ENCODE measurements at regions not wholly inside any gene's neighbourhood (a gene's known extent, or its start where the extent isn't known, plus 50 kb on each side); places are given as distances from the start of the nearest gene placed in this dataset.

DNA sequence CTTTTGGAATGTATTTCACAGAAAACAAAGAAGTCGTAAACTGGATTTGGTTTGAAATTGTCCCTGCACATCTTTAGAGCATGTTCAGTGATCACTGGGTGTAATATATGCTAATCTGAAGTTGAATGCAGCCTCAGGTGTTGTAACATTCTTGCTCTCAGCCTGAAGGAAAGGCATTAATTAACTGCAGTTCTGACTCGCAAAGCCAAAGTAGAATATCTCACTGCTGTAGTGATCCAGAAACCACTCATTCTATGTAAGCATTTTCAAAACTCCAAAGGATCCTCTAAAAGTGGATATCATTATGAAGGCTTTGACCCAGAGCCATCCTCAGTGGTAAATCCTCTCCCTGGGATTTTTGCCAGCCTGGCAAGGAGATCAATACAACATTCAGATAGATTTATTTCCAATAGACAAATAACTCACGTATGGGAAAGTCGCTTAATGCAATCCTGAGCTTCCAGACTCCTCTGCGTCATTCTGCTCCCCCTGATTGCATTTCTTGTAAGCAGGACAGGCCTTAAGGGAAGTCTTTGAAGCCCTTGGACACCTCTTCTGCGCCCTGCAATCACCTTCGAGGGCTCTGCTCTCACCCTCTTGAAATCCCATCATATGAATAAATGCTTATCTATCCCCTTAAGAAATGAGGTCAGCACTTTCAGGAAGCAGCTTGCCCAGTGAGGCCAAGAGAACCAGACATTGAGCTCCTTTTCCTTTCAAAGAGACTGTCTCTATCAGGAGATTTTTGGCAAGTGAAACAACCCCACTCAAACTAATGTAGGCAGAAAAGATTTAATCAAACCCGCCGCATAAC is 301.7 kb upstream of the NBEA start:
- TF ChIP-seq, protein P1, sequence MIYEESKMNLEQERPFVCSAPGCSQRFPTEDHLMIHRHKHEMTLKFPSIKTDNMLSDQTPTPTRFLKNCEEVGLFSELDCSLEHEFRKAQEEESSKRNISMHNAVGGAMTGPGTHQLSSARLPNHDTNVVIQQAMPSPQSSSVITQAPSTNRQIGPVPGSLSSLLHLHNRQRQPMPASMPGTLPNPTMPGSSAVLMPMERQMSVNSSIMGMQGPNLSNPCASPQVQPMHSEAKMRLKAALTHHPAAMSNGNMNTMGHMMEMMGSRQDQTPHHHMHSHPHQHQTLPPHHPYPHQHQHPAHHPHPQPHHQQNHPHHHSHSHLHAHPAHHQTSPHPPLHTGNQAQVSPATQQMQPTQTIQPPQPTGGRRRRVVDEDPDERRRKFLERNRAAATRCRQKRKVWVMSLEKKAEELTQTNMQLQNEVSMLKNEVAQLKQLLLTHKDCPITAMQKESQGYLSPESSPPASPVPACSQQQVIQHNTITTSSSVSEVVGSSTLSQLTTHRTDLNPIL (CRISPR knock-in tag; IDR thresholded peaks at IDR 0.05; ENCODE audit: low read depth): no peak
- TF ChIP-seq GLIS3 (CRISPR knock-in tag; IDR thresholded peaks at IDR 0.05) (no peak), TOX (CRISPR knock-in tag; IDR thresholded peaks at IDR 0.05; ENCODE audit: borderline replicate concordance) (no peak), ESRRG (CRISPR knock-in tag; IDR thresholded peaks at IDR 0.05) (no peak), ARNTL (CRISPR knock-in tag; IDR thresholded peaks at IDR 0.05; ENCODE audit: borderline replicate concordance, low read depth) (no peak)
- no peak for ATAC-seq

DNA sequence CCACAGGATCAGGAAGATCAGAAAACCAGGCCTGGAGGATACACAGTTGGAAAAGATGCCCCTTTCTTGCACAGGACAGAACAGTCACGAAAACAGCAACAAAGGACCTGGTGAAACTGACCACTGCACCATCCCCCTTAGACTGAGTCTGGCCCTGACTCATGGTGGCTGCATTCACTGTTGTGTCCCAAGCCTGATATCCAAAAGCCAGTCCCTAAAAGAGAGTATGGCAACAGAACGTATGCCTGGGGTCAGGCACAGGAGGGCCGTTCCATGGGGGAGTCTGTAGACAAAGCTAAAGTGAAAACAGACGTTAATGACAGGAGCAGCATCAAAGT is 301.1 kb upstream of the NBEA start:
- no peak for TF ChIP-seq RARB (CRISPR knock-in tag; IDR thresholded peaks at IDR 0.05)
- no peak for TF ChIP-seq ZNF565 (CRISPR knock-in tag; conservative IDR thresholded peaks at IDR 0.05; ENCODE audit: low read depth)
- TF ChIP-seq SNAI2 (CRISPR knock-in tag; IDR thresholded peaks at IDR 0.05): no peak
- TF ChIP-seq ZFP30 (CRISPR knock-in tag; IDR thresholded peaks at IDR 0.05): no peak
- TF ChIP-seq TOX (CRISPR knock-in tag; IDR thresholded peaks at IDR 0.05; ENCODE audit: borderline replicate concordance): no peak
- TF ChIP-seq, protein P2, sequence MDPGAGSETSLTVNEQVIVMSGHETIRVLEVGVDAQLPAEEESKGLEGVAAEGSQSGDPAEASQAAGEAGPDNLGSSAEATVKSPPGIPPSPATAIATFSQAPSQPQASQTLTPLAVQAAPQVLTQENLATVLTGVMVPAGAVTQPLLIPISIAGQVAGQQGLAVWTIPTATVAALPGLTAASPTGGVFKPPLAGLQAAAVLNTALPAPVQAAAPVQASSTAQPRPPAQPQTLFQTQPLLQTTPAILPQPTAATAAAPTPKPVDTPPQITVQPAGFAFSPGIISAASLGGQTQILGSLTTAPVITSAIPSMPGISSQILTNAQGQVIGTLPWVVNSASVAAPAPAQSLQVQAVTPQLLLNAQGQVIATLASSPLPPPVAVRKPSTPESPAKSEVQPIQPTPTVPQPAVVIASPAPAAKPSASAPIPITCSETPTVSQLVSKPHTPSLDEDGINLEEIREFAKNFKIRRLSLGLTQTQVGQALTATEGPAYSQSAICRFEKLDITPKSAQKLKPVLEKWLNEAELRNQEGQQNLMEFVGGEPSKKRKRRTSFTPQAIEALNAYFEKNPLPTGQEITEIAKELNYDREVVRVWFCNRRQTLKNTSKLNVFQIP (CRISPR knock-in tag; IDR thresholded peaks at IDR 0.05; ENCODE audit: borderline replicate concordance, low read depth): no peak
- TF ChIP-seq ZNF70 (CRISPR knock-in tag; IDR thresholded peaks at IDR 0.05): no peak
- no peak for TF ChIP-seq BACH2 (CRISPR knock-in tag; IDR thresholded peaks at IDR 0.05; ENCODE audit: borderline replicate concordance)
- no peak for TF ChIP-seq OSR1 (CRISPR knock-in tag; IDR thresholded peaks at IDR 0.05)
- no peak for TF ChIP-seq GLIS3 (CRISPR knock-in tag; IDR thresholded peaks at IDR 0.05)
- TF ChIP-seq PPARA (CRISPR knock-in tag; IDR thresholded peaks at IDR 0.05; ENCODE audit: borderline replicate concordance): no peak
- no peak for TF ChIP-seq ZNF8 (CRISPR knock-in tag; IDR thresholded peaks at IDR 0.05)
- no peak for TF ChIP-seq ZC3H10 (CRISPR knock-in tag; IDR thresholded peaks at IDR 0.05)
- TF ChIP-seq, protein P3, sequence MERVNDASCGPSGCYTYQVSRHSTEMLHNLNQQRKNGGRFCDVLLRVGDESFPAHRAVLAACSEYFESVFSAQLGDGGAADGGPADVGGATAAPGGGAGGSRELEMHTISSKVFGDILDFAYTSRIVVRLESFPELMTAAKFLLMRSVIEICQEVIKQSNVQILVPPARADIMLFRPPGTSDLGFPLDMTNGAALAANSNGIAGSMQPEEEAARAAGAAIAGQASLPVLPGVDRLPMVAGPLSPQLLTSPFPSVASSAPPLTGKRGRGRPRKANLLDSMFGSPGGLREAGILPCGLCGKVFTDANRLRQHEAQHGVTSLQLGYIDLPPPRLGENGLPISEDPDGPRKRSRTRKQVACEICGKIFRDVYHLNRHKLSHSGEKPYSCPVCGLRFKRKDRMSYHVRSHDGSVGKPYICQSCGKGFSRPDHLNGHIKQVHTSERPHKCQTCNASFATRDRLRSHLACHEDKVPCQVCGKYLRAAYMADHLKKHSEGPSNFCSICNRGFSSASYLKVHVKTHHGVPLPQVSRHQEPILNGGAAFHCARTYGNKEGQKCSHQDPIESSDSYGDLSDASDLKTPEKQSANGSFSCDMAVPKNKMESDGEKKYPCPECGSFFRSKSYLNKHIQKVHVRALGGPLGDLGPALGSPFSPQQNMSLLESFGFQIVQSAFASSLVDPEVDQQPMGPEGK (CRISPR knock-in tag; IDR thresholded peaks at IDR 0.05; ENCODE audit: borderline replicate concordance): no peak
- no peak for TF ChIP-seq ISL1 (CRISPR knock-in tag; IDR thresholded peaks at IDR 0.05)
- no peak for TF ChIP-seq ARNTL (CRISPR knock-in tag; IDR thresholded peaks at IDR 0.05; ENCODE audit: borderline replicate concordance, low read depth)
- no peak for ATAC-seq

DNA sequence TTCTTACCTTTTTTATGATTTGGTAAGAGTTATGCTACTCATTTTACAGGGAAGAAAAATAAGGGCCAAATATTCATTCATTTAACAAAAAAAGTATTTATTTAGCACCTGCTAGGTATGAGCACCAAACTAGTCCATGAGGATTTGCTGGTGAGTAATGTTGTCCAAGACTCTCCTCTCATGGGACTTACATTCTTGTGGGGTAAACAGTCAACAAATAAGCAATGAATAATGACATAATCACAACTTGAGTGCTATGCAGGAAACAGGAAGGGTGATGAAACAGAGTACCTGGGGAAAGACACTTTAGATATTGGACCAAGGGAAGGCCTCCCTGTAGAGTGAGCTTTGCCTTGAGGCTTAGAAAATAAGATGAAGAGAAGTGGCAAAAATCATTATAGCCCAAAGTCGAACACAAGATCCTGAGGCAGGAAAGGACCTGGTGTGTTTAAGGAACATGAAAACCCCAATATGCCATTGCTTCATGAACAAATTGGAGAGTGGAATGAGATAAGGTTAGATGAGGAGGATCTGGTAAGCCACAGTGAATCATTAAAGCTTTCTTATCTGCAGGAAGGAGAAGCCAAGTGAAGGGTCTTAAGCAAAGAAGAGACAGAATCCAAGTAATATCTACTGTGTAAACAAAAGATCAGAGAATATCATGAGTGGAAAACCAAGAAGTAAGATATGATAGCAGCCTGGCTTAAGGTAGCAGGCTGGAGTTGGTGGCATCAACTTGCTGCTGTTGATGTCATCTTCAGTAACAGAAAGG is 294.5 kb upstream of the NBEA start:
- ATAC-seq: no peak
- TF ChIP-seq, protein P4, sequence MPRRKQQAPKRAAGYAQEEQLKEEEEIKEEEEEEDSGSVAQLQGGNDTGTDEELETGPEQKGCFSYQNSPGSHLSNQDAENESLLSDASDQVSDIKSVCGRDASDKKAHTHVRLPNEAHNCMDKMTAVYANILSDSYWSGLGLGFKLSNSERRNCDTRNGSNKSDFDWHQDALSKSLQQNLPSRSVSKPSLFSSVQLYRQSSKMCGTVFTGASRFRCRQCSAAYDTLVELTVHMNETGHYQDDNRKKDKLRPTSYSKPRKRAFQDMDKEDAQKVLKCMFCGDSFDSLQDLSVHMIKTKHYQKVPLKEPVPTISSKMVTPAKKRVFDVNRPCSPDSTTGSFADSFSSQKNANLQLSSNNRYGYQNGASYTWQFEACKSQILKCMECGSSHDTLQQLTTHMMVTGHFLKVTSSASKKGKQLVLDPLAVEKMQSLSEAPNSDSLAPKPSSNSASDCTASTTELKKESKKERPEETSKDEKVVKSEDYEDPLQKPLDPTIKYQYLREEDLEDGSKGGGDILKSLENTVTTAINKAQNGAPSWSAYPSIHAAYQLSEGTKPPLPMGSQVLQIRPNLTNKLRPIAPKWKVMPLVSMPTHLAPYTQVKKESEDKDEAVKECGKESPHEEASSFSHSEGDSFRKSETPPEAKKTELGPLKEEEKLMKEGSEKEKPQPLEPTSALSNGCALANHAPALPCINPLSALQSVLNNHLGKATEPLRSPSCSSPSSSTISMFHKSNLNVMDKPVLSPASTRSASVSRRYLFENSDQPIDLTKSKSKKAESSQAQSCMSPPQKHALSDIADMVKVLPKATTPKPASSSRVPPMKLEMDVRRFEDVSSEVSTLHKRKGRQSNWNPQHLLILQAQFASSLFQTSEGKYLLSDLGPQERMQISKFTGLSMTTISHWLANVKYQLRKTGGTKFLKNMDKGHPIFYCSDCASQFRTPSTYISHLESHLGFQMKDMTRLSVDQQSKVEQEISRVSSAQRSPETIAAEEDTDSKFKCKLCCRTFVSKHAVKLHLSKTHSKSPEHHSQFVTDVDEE (CRISPR knock-in tag; IDR thresholded peaks at IDR 0.05): no peak
- TF ChIP-seq BACH2 (CRISPR knock-in tag; IDR thresholded peaks at IDR 0.05; ENCODE audit: borderline replicate concordance): no peak

DNA sequence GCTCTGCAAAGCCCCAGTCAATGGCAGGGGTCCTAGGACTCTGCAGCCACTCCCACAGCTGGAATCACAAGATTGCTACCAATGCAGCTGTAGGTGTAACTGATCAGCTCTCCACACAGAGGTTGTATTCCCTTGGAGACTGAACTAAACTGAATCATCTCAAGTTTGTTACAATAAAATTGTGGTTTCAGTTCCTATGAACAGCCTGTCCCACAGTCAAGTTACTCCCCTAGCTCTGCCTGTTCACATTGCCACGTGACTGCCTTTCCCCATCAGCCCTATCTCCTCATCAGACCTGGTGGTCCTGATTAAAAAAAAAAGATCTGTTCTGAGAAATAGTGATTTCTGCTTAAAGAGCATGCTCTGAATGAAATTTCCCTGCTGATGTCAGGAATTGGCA is 287.9 kb upstream of the NBEA start:
- ATAC-seq: no peak
- TF ChIP-seq, protein P3 (CRISPR knock-in tag; IDR thresholded peaks at IDR 0.05; ENCODE audit: borderline replicate concordance): no peak
- TF ChIP-seq GLIS3 (CRISPR knock-in tag; IDR thresholded peaks at IDR 0.05): no peak
- TF ChIP-seq, protein P2 (CRISPR knock-in tag; IDR thresholded peaks at IDR 0.05; ENCODE audit: borderline replicate concordance, low read depth): no peak
- TF ChIP-seq TOX (CRISPR knock-in tag; IDR thresholded peaks at IDR 0.05; ENCODE audit: borderline replicate concordance): no peak
- no peak for TF ChIP-seq SNAI2 (CRISPR knock-in tag; IDR thresholded peaks at IDR 0.05)
- TF ChIP-seq PPARA (CRISPR knock-in tag; IDR thresholded peaks at IDR 0.05; ENCODE audit: borderline replicate concordance): no peak
- no peak for TF ChIP-seq CSDC2 (CRISPR knock-in tag; IDR thresholded peaks at IDR 0.05)
- TF ChIP-seq BACH2 (CRISPR knock-in tag; IDR thresholded peaks at IDR 0.05; ENCODE audit: borderline replicate concordance): no peak

All from SK-N-SH treated with all-trans-retinoic acid at 6 μM for 48 hours (cell line).